Vagina (tissue), 2 donors: ENCODE measurements at regions not wholly inside any gene's neighbourhood (a gene's known extent, or its start where the extent isn't known, plus 50 kb on each side); places are given as distances from the start of the nearest gene placed in this dataset.

Source experiments
- CTCF ChIP-seq, 3 experiments: fragments of 450-650 bp in 2 of 3; fragments of 200-600 bp in 1 of 3; sonication (generic) in 1 of 3; IDR thresholded peaks; one replicate each; pipeline ENCODE4 v1.5.1; 2017 to 2019; ENCODE audit warnings: antibody characterized with exemption in 3 of 3, mild to moderate bottlenecking in 2 of 3, moderate library complexity in 2 of 3
- POLR2A ChIP-seq, 2 donors: fragments of 450-650 bp; IDR thresholded peaks; one replicate each; pipeline ENCODE4 v1.6.1; 2017; ENCODE audit warnings: antibody characterized with exemption in 2 of 2, mild to moderate bottlenecking in 2 of 2, moderate library complexity in 2 of 2
- POLR2AphosphoS5 ChIP-seq, 2 donors: sonication (generic); formaldehyde crosslinking; IDR thresholded peaks; one replicate each; pipeline ENCODE4 v1.9.0; 2017; ENCODE audit warnings: antibody characterized with exemption in 2 of 2, mild to moderate bottlenecking in 2 of 2, low read depth in 1 of 2; ENCODE audit not compliant: insufficient read depth in 1 of 2

DNA sequence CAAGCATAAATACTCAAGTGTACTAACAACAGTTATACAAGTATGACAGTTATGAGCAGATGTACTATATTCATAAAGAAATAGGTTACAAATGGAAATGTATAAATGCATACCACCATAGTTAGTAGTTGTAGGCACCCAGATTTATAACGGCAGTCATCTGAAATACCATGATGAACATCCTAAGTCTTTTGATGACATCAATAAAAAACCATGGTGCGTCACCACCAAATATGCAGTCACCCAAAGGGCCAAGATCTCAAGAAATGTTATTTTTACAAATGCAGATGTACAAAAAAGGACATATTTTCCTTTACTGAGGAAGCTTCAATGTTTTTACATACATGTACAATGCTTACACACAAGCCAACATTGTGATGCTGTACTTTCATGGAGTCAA lies 70.8 kb upstream of the XPA start:
- TF ChIP-seq CTCF (IDR thresholded peaks at IDR 0.05) (no peak), POLR2A (IDR thresholded peaks at IDR 0.05) (no peak), POLR2AphosphoS5 (IDR thresholded peaks at IDR 0.05; ENCODE audit: insufficient read depth in 1 of 2, low read depth in 1 of 2) (no peak)
